HepG2 (cell line): ENCODE measurements at regions not wholly inside any gene's neighbourhood (a gene's known extent, or its start where the extent isn't known, plus 50 kb on each side); places are given as distances from the start of the nearest gene placed in this dataset.

Experiments used
- CENPX ChIP-seq: sonication (generic); formaldehyde crosslinking; IDR thresholded peaks from 2 replicates; pipeline ENCODE4 v1.9.0; 2021; ENCODE audit warnings: mild to moderate bottlenecking, missing genetic modification reagents, moderate library complexity
- GABPA ChIP-seq, 2 experiments: IDR thresholded peaks; 2 replicates each; pipeline ENCODE4 v1.6.1; 2011 to 2016; ENCODE audit warnings: low read depth in 2 of 2, low read length in 1 of 2, missing biosample characterization in 1 of 2, missing genetic modification characterization in 1 of 2
- HNF4G ChIP-seq, 2 experiments: sonication (generic) in 1 of 2; formaldehyde crosslinking in 1 of 2; IDR thresholded peaks; 2 replicates each; pipeline versions ENCODE4 v1.4.0 to v1.6.1; 2011 to 2020; ENCODE audit warnings: borderline replicate concordance in 2 of 2, low read depth in 2 of 2, mild to moderate bottlenecking in 2 of 2, low read length in 1 of 2, missing genetic modification reagents in 1 of 2, moderate library complexity in 1 of 2
- NFRKB ChIP-seq: fragments of 450-650 bp; IDR thresholded peaks from 2 replicates; pipeline ENCODE4 v1.6.1; 2017
- NFYB ChIP-seq: sonication (generic); formaldehyde crosslinking; IDR thresholded peaks from 2 replicates; pipeline ENCODE4 v1.4.0; 2020; ENCODE audit warnings: missing genetic modification reagents
- POLR2A ChIP-seq, 2 experiments: IDR thresholded peaks; 2 replicates each; pipeline ENCODE4 v1.6.1; 2011; ENCODE audit warnings: low read depth in 2 of 2, low read length in 2 of 2, mild to moderate bottlenecking in 1 of 2, moderate library complexity in 1 of 2; ENCODE audit not compliant: insufficient read depth in 1 of 2
- RFX5 ChIP-seq: IDR thresholded peaks from 2 replicates; pipeline ENCODE4 v1.6.1; 2011; ENCODE audit warnings: low read depth, low read length, improper control_type of control experiment
- TF ChIP-seq, protein P1 (sequence below): sonication (generic); formaldehyde crosslinking; IDR thresholded peaks from 2 replicates; pipeline ENCODE4 v1.5.0; 2020; ENCODE audit warnings: mild to moderate bottlenecking, missing genetic modification reagents, moderate library complexity
- TF ChIP-seq, protein P2 (sequence below): sonication (generic); formaldehyde crosslinking; IDR thresholded peaks from 2 replicates; pipeline ENCODE4 v1.4.0; 2020; ENCODE audit warnings: missing genetic modification reagents
- TF ChIP-seq, protein P3 (sequence below): sonication (generic); formaldehyde crosslinking; IDR thresholded peaks from 2 replicates; pipeline ENCODE4 v1.5.0; 2020; ENCODE audit warnings: missing genetic modification reagents

DNA sequence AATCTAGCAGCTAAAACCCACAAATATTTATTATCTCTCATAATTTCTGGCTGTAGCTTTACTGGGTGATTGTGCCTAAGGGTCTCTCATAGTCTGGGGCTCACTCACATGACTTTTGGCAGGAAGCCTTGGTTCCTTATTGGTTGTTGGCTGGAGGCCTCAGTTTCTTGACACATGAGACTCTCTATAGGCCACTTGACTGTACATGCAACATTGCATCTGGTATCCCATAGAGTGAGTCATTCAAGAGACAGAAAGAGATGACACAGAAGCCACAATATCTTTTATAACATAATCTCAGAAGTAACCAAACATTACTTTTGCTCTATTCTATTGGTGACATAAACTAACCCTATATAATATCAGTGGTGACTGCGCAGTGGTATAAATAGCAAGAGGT is 128.5 kb upstream of the HNRNPU start:
- TF ChIP-seq, protein P1, sequence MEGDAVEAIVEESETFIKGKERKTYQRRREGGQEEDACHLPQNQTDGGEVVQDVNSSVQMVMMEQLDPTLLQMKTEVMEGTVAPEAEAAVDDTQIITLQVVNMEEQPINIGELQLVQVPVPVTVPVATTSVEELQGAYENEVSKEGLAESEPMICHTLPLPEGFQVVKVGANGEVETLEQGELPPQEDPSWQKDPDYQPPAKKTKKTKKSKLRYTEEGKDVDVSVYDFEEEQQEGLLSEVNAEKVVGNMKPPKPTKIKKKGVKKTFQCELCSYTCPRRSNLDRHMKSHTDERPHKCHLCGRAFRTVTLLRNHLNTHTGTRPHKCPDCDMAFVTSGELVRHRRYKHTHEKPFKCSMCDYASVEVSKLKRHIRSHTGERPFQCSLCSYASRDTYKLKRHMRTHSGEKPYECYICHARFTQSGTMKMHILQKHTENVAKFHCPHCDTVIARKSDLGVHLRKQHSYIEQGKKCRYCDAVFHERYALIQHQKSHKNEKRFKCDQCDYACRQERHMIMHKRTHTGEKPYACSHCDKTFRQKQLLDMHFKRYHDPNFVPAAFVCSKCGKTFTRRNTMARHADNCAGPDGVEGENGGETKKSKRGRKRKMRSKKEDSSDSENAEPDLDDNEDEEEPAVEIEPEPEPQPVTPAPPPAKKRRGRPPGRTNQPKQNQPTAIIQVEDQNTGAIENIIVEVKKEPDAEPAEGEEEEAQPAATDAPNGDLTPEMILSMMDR (CRISPR knock-in tag): no peak
- TF ChIP-seq, protein P2, sequence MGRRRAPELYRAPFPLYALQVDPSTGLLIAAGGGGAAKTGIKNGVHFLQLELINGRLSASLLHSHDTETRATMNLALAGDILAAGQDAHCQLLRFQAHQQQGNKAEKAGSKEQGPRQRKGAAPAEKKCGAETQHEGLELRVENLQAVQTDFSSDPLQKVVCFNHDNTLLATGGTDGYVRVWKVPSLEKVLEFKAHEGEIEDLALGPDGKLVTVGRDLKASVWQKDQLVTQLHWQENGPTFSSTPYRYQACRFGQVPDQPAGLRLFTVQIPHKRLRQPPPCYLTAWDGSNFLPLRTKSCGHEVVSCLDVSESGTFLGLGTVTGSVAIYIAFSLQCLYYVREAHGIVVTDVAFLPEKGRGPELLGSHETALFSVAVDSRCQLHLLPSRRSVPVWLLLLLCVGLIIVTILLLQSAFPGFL (CRISPR knock-in tag): no peak
- TF ChIP-seq HNF4G (IDR thresholded peaks at IDR 0.05; ENCODE audit: borderline replicate concordance, low read depth, low read length): no peak
- no peak for TF ChIP-seq HNF4G (CRISPR knock-in tag; IDR thresholded peaks at IDR 0.05; ENCODE audit: borderline replicate concordance, low read depth)
- no peak for TF ChIP-seq GABPA (IDR thresholded peaks at IDR 0.05; ENCODE audit: low read depth, low read length)
- TF ChIP-seq GABPA (CRISPR knock-in tag; IDR thresholded peaks at IDR 0.05; ENCODE audit: low read depth): no peak
- TF ChIP-seq, protein P3, sequence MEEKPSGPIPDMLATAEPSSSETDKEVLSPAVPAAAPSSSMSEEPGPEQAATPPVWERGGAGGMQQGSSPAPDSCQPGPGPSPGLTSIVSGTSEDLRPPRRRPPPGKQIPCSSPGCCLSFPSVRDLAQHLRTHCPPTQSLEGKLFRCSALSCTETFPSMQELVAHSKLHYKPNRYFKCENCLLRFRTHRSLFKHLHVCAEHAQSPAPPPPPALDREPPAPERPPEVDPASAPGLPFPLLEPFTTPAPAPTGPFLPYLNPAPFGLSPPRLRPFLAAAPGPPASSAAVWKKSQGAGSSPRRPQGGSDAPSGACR (CRISPR knock-in tag): no peak
- TF ChIP-seq NFRKB: no peak
- no peak for TF ChIP-seq RFX5
- no peak for TF ChIP-seq POLR2A (IDR thresholded peaks at IDR 0.05; ENCODE audit: insufficient read depth in 1 of 2, low read depth in 2 of 2, low read length in 2 of 2)
- TF ChIP-seq NFYB (CRISPR knock-in tag): no peak
- no peak for TF ChIP-seq CENPX
